ENCODE measurements at regions not wholly inside any gene's neighbourhood (a gene's known extent, or its start where the extent isn't known, plus 50 kb on each side); places are given as distances from the start of the nearest gene placed in this dataset.

- TF ChIP-seq GABPA (IDR thresholded peaks at IDR 0.05; ENCODE audit: borderline replicate concordance, insufficient read depth, low read length) (no peak), SIRT6 (IDR thresholded peaks at IDR 0.05; ENCODE audit: low read length) (no peak), ZNF274 (IDR thresholded peaks at IDR 0.05; ENCODE audit: borderline replicate concordance, extremely low read depth, low read length) (no peak), EP300 (IDR thresholded peaks at IDR 0.05; ENCODE audit: borderline replicate concordance in 1 of 2, low read depth in 2 of 2, low read length in 2 of 2) (no peak), RBBP5 (IDR thresholded peaks at IDR 0.05; ENCODE audit: borderline replicate concordance, low read depth, low read length) (no peak), CBX5 (IDR thresholded peaks at IDR 0.05; ENCODE audit: low read depth, low read length) (no peak), FOSL1 (IDR thresholded peaks at IDR 0.05; ENCODE audit: insufficient read depth, low read depth, low read length) (no peak)
- TF ChIP-seq, protein P1, sequence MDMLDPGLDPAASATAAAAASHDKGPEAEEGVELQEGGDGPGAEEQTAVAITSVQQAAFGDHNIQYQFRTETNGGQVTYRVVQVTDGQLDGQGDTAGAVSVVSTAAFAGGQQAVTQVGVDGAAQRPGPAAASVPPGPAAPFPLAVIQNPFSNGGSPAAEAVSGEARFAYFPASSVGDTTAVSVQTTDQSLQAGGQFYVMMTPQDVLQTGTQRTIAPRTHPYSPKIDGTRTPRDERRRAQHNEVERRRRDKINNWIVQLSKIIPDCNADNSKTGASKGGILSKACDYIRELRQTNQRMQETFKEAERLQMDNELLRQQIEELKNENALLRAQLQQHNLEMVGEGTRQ (IDR thresholded peaks at IDR 0.05; ENCODE audit: low read length) = no peak
- TF ChIP-seq, protein P2, sequence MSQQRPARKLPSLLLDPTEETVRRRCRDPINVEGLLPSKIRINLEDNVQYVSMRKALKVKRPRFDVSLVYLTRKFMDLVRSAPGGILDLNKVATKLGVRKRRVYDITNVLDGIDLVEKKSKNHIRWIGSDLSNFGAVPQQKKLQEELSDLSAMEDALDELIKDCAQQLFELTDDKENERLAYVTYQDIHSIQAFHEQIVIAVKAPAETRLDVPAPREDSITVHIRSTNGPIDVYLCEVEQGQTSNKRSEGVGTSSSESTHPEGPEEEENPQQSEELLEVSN (IDR thresholded peaks at IDR 0.05) = no peak
Measured at GRCh38 chr3:150222691-150223489, 185.2 kb upstream of the TSC22D2 start (continued).
